Erythroblast (primary cell): ENCODE measurements at regions not wholly inside any gene's neighbourhood (a gene's known extent, or its start where the extent isn't known, plus 50 kb on each side); places are given as distances from the start of the nearest gene placed in this dataset.

Source experiments
- GATA1 ChIP-seq: IDR thresholded peaks from 2 replicates; pipeline ENCODE4 v1.6.1; 2011; ENCODE audit warnings: low read depth, mild to moderate bottlenecking, control low read depth, low read length, moderate library complexity
- POLR2A ChIP-seq: IDR thresholded peaks from 2 replicates; pipeline ENCODE4 v1.6.1; 2011; ENCODE audit warnings: mild to moderate bottlenecking, low read length

DNA sequence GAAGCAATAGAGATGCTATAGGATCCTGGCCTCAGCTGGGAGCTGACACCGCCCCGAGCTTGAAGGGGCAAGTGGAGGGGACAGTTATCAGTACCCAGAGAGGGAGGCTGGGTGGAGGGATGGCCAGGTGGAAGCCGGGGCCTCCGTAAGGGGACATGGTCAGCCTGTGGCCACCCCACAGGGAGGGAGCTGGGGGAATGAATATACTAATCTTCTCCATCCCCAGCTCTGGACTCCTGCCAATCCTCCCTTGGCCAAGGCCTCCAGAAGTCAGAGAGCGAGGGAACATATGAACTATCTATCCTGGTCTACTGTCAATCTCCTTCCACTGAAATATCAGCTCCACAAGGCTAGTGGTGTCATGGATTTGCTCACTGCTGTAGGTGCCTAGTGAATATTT, 109.3 kb downstream of the BOD1 start:
- TF ChIP-seq POLR2A = no peak
- no peak for TF ChIP-seq GATA1
